Testis (tissue), 2 donors: ENCODE measurements at regions not wholly inside any gene's neighbourhood (a gene's known extent, or its start where the extent isn't known, plus 50 kb on each side); places are given as distances from the start of the nearest gene placed in this dataset.
A peak's percentile ranks its signal among the peaks of the same experiment; 100 is the strongest.

Experiments used
- DNase-seq: peaks from one replicate; pipeline ENCODE4 v3.0.0-alpha.2; 2019
- H3K27ac ChIP-seq, 2 donors: fragments of 200-600 bp; sonication (generic); one replicate each; pipeline ENCODE4 v1.5.1; 2019
- H3K27me3 ChIP-seq: fragments of 200-600 bp; sonication (generic); one replicate; pipeline ENCODE4 v1.5.1; 2019
- H3K36me3 ChIP-seq: fragments of 200-600 bp; sonication (generic); one replicate; pipeline ENCODE4 v1.5.1; 2017; ENCODE audit warnings: low read depth; ENCODE audit errors: missing control alignments
- H3K4me1 ChIP-seq: fragments of 200-600 bp; sonication (generic); one replicate; pipeline ENCODE4 v1.5.1; 2019
- H3K4me3 ChIP-seq, 2 donors: fragments of 200-600 bp; sonication (generic); one replicate each; pipeline ENCODE4 v1.5.1; 2017 to 2019
- H3K9me3 ChIP-seq: fragments of 200-600 bp; sonication (generic); one replicate; pipeline ENCODE4 v1.5.1; 2017
- CTCF ChIP-seq, 3 experiments: fragments of 450-650 bp in 2 of 3; fragments of 200-600 bp in 1 of 3; sonication (generic) in 1 of 3; IDR thresholded peaks; one replicate each; pipeline ENCODE4 v1.5.1; 2016 to 2019; ENCODE audit warnings: antibody characterized with exemption in 3 of 3, mild to moderate bottlenecking in 2 of 3, moderate library complexity in 1 of 3
- POLR2A ChIP-seq: fragments of 450-650 bp; IDR thresholded peaks from one replicate; pipeline ENCODE4 v1.6.1; 2017; ENCODE audit warnings: antibody characterized with exemption, mild to moderate bottlenecking, moderate library complexity
- WGBS, 2 donors: methylation state at CpG; one replicate each; pipeline ENCODE4 v1.1.5; 2018; 5-methylcytosine and 5-hydroxymethylcytosine counted together
- intact Hi-C: fragments of 100-400 bp; cut with DNase I; formaldehyde crosslinking; loops from one replicate; pipeline ENCODE4 v1.15.1; 2023; ENCODE audit warnings: low total_unique reads

GRCh38 chrX:10048076-10048475, 80.9 kb downstream of the CLDN34 start:
- H3K27me3 ChIP-seq: no peaks in the 10 kb centered on the region
- intact Hi-C loops: no loop called here
- DNase-seq: no peak
- 34 to 39% methylated on average over 2 to 10 of the region's 10 CpGs for WGBS, 2 donors
- TF ChIP-seq POLR2A (no peak), CTCF (IDR thresholded peaks at IDR 0.05) (no peak)
- H3K9me3 ChIP-seq: no peaks in the 10 kb centered on the region
- H3K4me3 ChIP-seq: no peak overlapping the region
- peak overlapping the region in 1 of 2 donors; percentile 13 for H3K27ac ChIP-seq
- H3K4me1 ChIP-seq: peaks cover 17% of the 10 kb centered on the region
- no peaks in the 10 kb centered on the region for H3K36me3 ChIP-seq

- no peaks in the 10 kb centered on the region for H3K27me3 ChIP-seq
- H3K27ac ChIP-seq: no peak overlapping the region
- no peak overlapping the region for H3K4me3 ChIP-seq
- H3K36me3 ChIP-seq: no peaks in the 10 kb centered on the region
- H3K9me3 ChIP-seq: no peaks in the 10 kb centered on the region
- DNase-seq: no peak
- peaks cover 17% of the 10 kb centered on the region for H3K4me1 ChIP-seq
- WGBS, 2 donors: 34 to 63% methylated on average over 8 of the region's 8 CpGs
- TF ChIP-seq POLR2A (no peak), CTCF (IDR thresholded peaks at IDR 0.05) (no peak)
- intact Hi-C loops: no loop called here
Measured at GRCh38 chrX:10048707-10049106, 81.5 kb downstream of the CLDN34 start.

GRCh38 chrX:10049236-10049635, 82.1 kb downstream of the CLDN34 start:
- Histone ChIP-seq H3K4me1 (peaks cover 17% of the 10 kb centered on the region), H3K4me3 (no peak overlapping the region), H3K36me3 (no peaks in the 10 kb centered on the region), H3K9me3 (no peaks in the 10 kb centered on the region), H3K27me3 (no peaks in the 10 kb centered on the region), H3K27ac (no peak overlapping the region)
- TF ChIP-seq POLR2A (no peak), CTCF (IDR thresholded peaks at IDR 0.05) (no peak)
- intact Hi-C loops: no loop called here
- no peak for DNase-seq
- WGBS, 2 donors: 54 to 66% methylated on average over 3 of the region's 3 CpGs

- H3K27me3 ChIP-seq: no peaks in the 10 kb centered on the region
- H3K27ac ChIP-seq: no peak overlapping the region
- 65 to 71% methylated on average over 4 to 5 of the region's 5 CpGs for WGBS, 2 donors
- intact Hi-C loops: no loop called here
- DNase-seq: no peak
- TF ChIP-seq POLR2A: no peak
- TF ChIP-seq CTCF (IDR thresholded peaks at IDR 0.05): no peak
- H3K36me3 ChIP-seq: no peaks in the 10 kb centered on the region
- H3K4me1 ChIP-seq: peaks cover 11% of the 10 kb centered on the region
- no peak overlapping the region for H3K4me3 ChIP-seq
- no peaks in the 10 kb centered on the region for H3K9me3 ChIP-seq
Measured at GRCh38 chrX:10050481-10050880, 83.3 kb downstream of the CLDN34 start.

GRCh38 chrX:10051866-10052480, 84.8 kb downstream of the CLDN34 start:
- Histone ChIP-seq H3K27ac (no peak overlapping the region), H3K9me3 (no peaks in the 10 kb centered on the region), H3K4me3 (no peak overlapping the region), H3K27me3 (no peaks in the 10 kb centered on the region), H3K36me3 (no peaks in the 10 kb centered on the region), H3K4me1 (peaks cover 5% of the 10 kb centered on the region)
- intact Hi-C loops: no loop called here
- DNase-seq: no peak
- 45 to 58% methylated on average over 3 to 5 of the region's 5 CpGs for WGBS, 2 donors
- no peak for TF ChIP-seq POLR2A
- TF ChIP-seq CTCF (IDR thresholded peaks at IDR 0.05): no peak
